LNCAP (cell line): ENCODE measurements at regions not wholly inside any gene's neighbourhood (a gene's known extent, or its start where the extent isn't known, plus 50 kb on each side); places are given as distances from the start of the nearest gene placed in this dataset.

ENCODE experiments used
- CTCF ChIP-seq: fragments of 450-650 bp; IDR thresholded peaks from 2 replicates; pipeline ENCODE4 v1.5.1; 2017; ENCODE audit warnings: mild to moderate bottlenecking

- no peak for TF ChIP-seq CTCF
These were observed 80.4 kb downstream of the SIK1 start for GRCh38 chr21:43346551-43346950.

GRCh38 chr21:43345746-43346409, 81.1 kb downstream of the SIK1 start:
- no peak for TF ChIP-seq CTCF

GRCh38 chr21:43345046-43345745, 81.7 kb downstream of the SIK1 start:
- TF ChIP-seq CTCF = no peak

- no peak for TF ChIP-seq CTCF
These were observed 82.7 kb downstream of the SIK1 start for GRCh38 chr21:43343992-43344886.

- no peak for TF ChIP-seq CTCF
These were observed 83.6 kb downstream of the SIK1 start for GRCh38 chr21:43343095-43343991.

GRCh38 chr21:43342301-43342881, 84.5 kb downstream of the SIK1 start:
- no peak for TF ChIP-seq CTCF
